ENCODE measurements at regions not wholly inside any gene's neighbourhood (a gene's known extent, or its start where the extent isn't known, plus 50 kb on each side); places are given as distances from the start of the nearest gene placed in this dataset.

GRCh38 chr20:12798286-12798685 is 210.5 kb upstream of the SPTLC3 start:
- no peaks in the 10 kb centered on the region for H3K27me3 ChIP-seq
- TF ChIP-seq CTCF (IDR thresholded peaks at IDR 0.05): no peak
- 49 to 51% methylated on average over 4 of the region's 4 CpGs for WGBS, 2 donors
- no peak for DNase-seq
- H3K4me1 ChIP-seq: no peaks in the 10 kb centered on the region
- H3K4me3 ChIP-seq: no peak overlapping the region
- H3K9me3 ChIP-seq: peaks cover 0 to 4% (median 0%) of the 10 kb centered on the region in 11 donors
- no peaks in the 10 kb centered on the region for H3K36me3 ChIP-seq
- H3K27ac ChIP-seq: no peak overlapping the region
- ATAC-seq: no peak
- intact Hi-C loops (cut with DNase I): no loop called here

- Histone ChIP-seq H3K27me3 (peaks cover 0 to 3% (median 0%) of the 10 kb centered on the region in 7 donors), H3K9me3 (peaks cover 0 to 31% (median 0%) of the 10 kb centered on the region in 11 donors), H3K27ac (no peak overlapping the region), H3K4me3 (no peak overlapping the region), H3K36me3 (no peaks in the 10 kb centered on the region), H3K4me1 (no peaks in the 10 kb centered on the region)
- intact Hi-C loops (cut with DNase I): no loop called here
- DNase-seq (no peak), ATAC-seq (no peak)
- no peak for TF ChIP-seq CTCF (IDR thresholded peaks at IDR 0.05)
- WGBS, 2 donors: 29 to 40% methylated on average over 2 of the region's 2 CpGs
Measured at GRCh38 chr20:12808006-12808567, 200.7 kb upstream of the SPTLC3 start.

- no peaks in the 10 kb centered on the region for H3K36me3 ChIP-seq
- no peaks in the 10 kb centered on the region for H3K27me3 ChIP-seq
- H3K4me3 ChIP-seq: no peak overlapping the region
- ATAC-seq: no peak
- intact Hi-C loops (cut with DNase I): loop anchor here in 1 of 10 donors (5.0 kb wide), 1 partner anchor 153 kb away; no protein-coding TSS in a partner anchor
- DNase-seq: no peak
- no peaks in the 10 kb centered on the region for H3K4me1 ChIP-seq
- peaks cover 0 to 28% (median 0%) of the 10 kb centered on the region in 11 donors for H3K9me3 ChIP-seq
- no peak for TF ChIP-seq CTCF (IDR thresholded peaks at IDR 0.05)
- no peak overlapping the region for H3K27ac ChIP-seq
- 46 to 52% methylated on average over 2 of the region's 2 CpGs for WGBS, 2 donors
Measured at GRCh38 chr20:12815231-12815768, 193.5 kb upstream of the SPTLC3 start.

- H3K27me3 ChIP-seq: no peaks in the 10 kb centered on the region
- intact Hi-C loops (cut with DNase I): loop anchor here in 1 of 10 donors (5.0 kb wide), 1 partner anchor 154 kb away; no protein-coding TSS in a partner anchor
Measured at GRCh38 chr20:12815778-12816408, 192.9 kb upstream of the SPTLC3 start.

More at GRCh38 chr20:12815778-12816408, 192.9 kb upstream of the SPTLC3 start:
- peaks cover 0 to 22% (median 0%) of the 10 kb centered on the region in 11 donors for H3K9me3 ChIP-seq
- WGBS, 2 donors: 60 to 64% methylated on average over 3 of the region's 3 CpGs
- peak in 1 of 9 donors; percentile 15 for TF ChIP-seq CTCF (IDR thresholded peaks at IDR 0.05)
- ATAC-seq: no peak
- H3K4me1 ChIP-seq: no peaks in the 10 kb centered on the region
- no peak overlapping the region for H3K4me3 ChIP-seq
- H3K36me3 ChIP-seq: no peaks in the 10 kb centered on the region
- no peak overlapping the region for H3K27ac ChIP-seq
- no peak for DNase-seq

All from heart right ventricle (tissue), 16 donors.